ENCODE measurements at regions not wholly inside any gene's neighbourhood (a gene's known extent, or its start where the extent isn't known, plus 50 kb on each side); places are given as distances from the start of the nearest gene placed in this dataset.

- no peaks in the 10 kb centered on the region for H4K20me1 ChIP-seq (ENCODE audit: low read depth, low read length)
- no peak overlapping the region for H3K9ac ChIP-seq (ENCODE audit: low read length)
- no peaks in the 10 kb centered on the region for H3K79me2 ChIP-seq (ENCODE audit: insufficient read depth, low read length)
- no peaks in the 10 kb centered on the region for H3K9me3 ChIP-seq (ENCODE audit: insufficient read depth, low read length)
- H3K27me3 ChIP-seq (ENCODE audit: low read length), result no peaks in the 10 kb centered on the region
- H3K4me2 ChIP-seq (ENCODE audit: low read depth, low read length, poor library complexity, severe bottlenecking), result no peak overlapping the region
- no peak overlapping the region for H2AFZ ChIP-seq (ENCODE audit: low read depth, low read length, severe bottlenecking)
- no peaks in the 10 kb centered on the region for H3K36me3 ChIP-seq (ENCODE audit: low read length)
- no peaks in the 10 kb centered on the region for H3F3A ChIP-seq (ENCODE audit: insufficient read depth)
- no peaks in the 10 kb centered on the region for H3K9me2 ChIP-seq (replicated peaks; ENCODE audit: insufficient read depth, low read length)
- H3K4me3 ChIP-seq (ENCODE audit: insufficient read depth, low read length, poor library complexity, severe bottlenecking), result no peak overlapping the region
- no peak overlapping the region for H3K27ac ChIP-seq (ENCODE audit: low read depth, low read length)
- TF ChIP-seq EZH2phosphoT487 (conservative IDR thresholded peaks at IDR 0.05; ENCODE audit: low read length), result no peak
- TF ChIP-seq CTCF (IDR thresholded peaks at IDR 0.05; ENCODE audit: insufficient read depth, low read length, poor library complexity, severe bottlenecking), result no peak
Measured at GRCh38 chr3:22594990-22595389, 608.1 kb upstream of the UBE2E2 start.

- Histone ChIP-seq H3K9me3 (ENCODE audit: insufficient read depth, low read length) (no peaks in the 10 kb centered on the region), H3F3A (ENCODE audit: insufficient read depth) (no peaks in the 10 kb centered on the region), H3K79me2 (ENCODE audit: insufficient read depth, low read length) (no peaks in the 10 kb centered on the region), H3K9ac (ENCODE audit: low read length) (no peak overlapping the region), H3K27me3 (ENCODE audit: low read length) (no peaks in the 10 kb centered on the region), H3K36me3 (ENCODE audit: low read length) (no peaks in the 10 kb centered on the region), H3K27ac (ENCODE audit: low read depth, low read length) (no peak overlapping the region), H3K4me2 (ENCODE audit: low read depth, low read length, poor library complexity, severe bottlenecking) (no peak overlapping the region), H4K20me1 (ENCODE audit: low read depth, low read length) (no peaks in the 10 kb centered on the region), H3K9me2 (replicated peaks; ENCODE audit: insufficient read depth, low read length) (no peaks in the 10 kb centered on the region), H3K4me3 (ENCODE audit: insufficient read depth, low read length, poor library complexity, severe bottlenecking) (no peak overlapping the region), H2AFZ (ENCODE audit: low read depth, low read length, severe bottlenecking) (no peak overlapping the region)
- TF ChIP-seq CTCF (IDR thresholded peaks at IDR 0.05; ENCODE audit: insufficient read depth, low read length, poor library complexity, severe bottlenecking), result no peak
- TF ChIP-seq EZH2phosphoT487 (conservative IDR thresholded peaks at IDR 0.05; ENCODE audit: low read length), result no peak
Measured at GRCh38 chr3:22606461-22606860, 596.7 kb upstream of the UBE2E2 start.

GRCh38 chr3:22606938-22607337 is 596.2 kb upstream of the UBE2E2 start:
- Histone ChIP-seq H3K27me3 (ENCODE audit: low read length) (no peaks in the 10 kb centered on the region), H3K27ac (ENCODE audit: low read depth, low read length) (no peak overlapping the region), H4K20me1 (ENCODE audit: low read depth, low read length) (no peaks in the 10 kb centered on the region), H3K4me2 (ENCODE audit: low read depth, low read length, poor library complexity, severe bottlenecking) (no peak overlapping the region), H3K36me3 (ENCODE audit: low read length) (no peaks in the 10 kb centered on the region), H2AFZ (ENCODE audit: low read depth, low read length, severe bottlenecking) (no peak overlapping the region), H3K9me3 (ENCODE audit: insufficient read depth, low read length) (no peaks in the 10 kb centered on the region), H3K9ac (ENCODE audit: low read length) (no peak overlapping the region), H3K9me2 (replicated peaks; ENCODE audit: insufficient read depth, low read length) (no peaks in the 10 kb centered on the region), H3K79me2 (ENCODE audit: insufficient read depth, low read length) (no peaks in the 10 kb centered on the region), H3K4me3 (ENCODE audit: insufficient read depth, low read length, poor library complexity, severe bottlenecking) (no peak overlapping the region), H3F3A (ENCODE audit: insufficient read depth) (no peaks in the 10 kb centered on the region)
- no peak for TF ChIP-seq CTCF (IDR thresholded peaks at IDR 0.05; ENCODE audit: insufficient read depth, low read length, poor library complexity, severe bottlenecking)
- no peak for TF ChIP-seq EZH2phosphoT487 (conservative IDR thresholded peaks at IDR 0.05; ENCODE audit: low read length)

- Histone ChIP-seq H3K79me2 (ENCODE audit: insufficient read depth, low read length) (no peaks in the 10 kb centered on the region), H3K36me3 (ENCODE audit: low read length) (no peaks in the 10 kb centered on the region), H3K4me2 (ENCODE audit: low read depth, low read length, poor library complexity, severe bottlenecking) (no peak overlapping the region)
Measured at GRCh38 chr3:22608093-22608492, 595.0 kb upstream of the UBE2E2 start.

More at GRCh38 chr3:22608093-22608492, 595.0 kb upstream of the UBE2E2 start:
- Histone ChIP-seq H3K4me3 (ENCODE audit: insufficient read depth, low read length, poor library complexity, severe bottlenecking) (no peak overlapping the region), H3K9me2 (replicated peaks; ENCODE audit: insufficient read depth, low read length) (no peaks in the 10 kb centered on the region), H3K27me3 (ENCODE audit: low read length) (no peaks in the 10 kb centered on the region), H3K9ac (ENCODE audit: low read length) (no peak overlapping the region), H3K27ac (ENCODE audit: low read depth, low read length) (no peak overlapping the region), H2AFZ (ENCODE audit: low read depth, low read length, severe bottlenecking) (no peak overlapping the region), H3F3A (ENCODE audit: insufficient read depth) (no peaks in the 10 kb centered on the region), H3K9me3 (ENCODE audit: insufficient read depth, low read length) (no peaks in the 10 kb centered on the region), H4K20me1 (ENCODE audit: low read depth, low read length) (no peaks in the 10 kb centered on the region)
- TF ChIP-seq CTCF (IDR thresholded peaks at IDR 0.05; ENCODE audit: insufficient read depth, low read length, poor library complexity, severe bottlenecking) (no peak), EZH2phosphoT487 (conservative IDR thresholded peaks at IDR 0.05; ENCODE audit: low read length) (no peak)
